DOHH2 (cell line): ENCODE measurements at regions not wholly inside any gene's neighbourhood (a gene's known extent, or its start where the extent isn't known, plus 50 kb on each side); places are given as distances from the start of the nearest gene placed in this dataset.

ENCODE experiments used
- EZH2phosphoT487 ChIP-seq: fragments of 200-600 bp; sonication (generic); IDR thresholded peaks from 2 replicates; pipeline ENCODE4 v1.6.1; 2017; ENCODE audit warnings: borderline replicate concordance, mild to moderate bottlenecking, antibody characterized with exemption, low read length, moderate library complexity, mixed read lengths
- TF ChIP-seq, protein P1 (sequence below): fragments of 200-600 bp; sonication (generic); IDR thresholded peaks from one replicate; pipeline ENCODE4 v1.5.1; 2014; ENCODE audit warnings: antibody characterized with exemption, mild to moderate bottlenecking, low read depth, low read length; ENCODE audit not compliant: poor library complexity, severe bottlenecking

DNA sequence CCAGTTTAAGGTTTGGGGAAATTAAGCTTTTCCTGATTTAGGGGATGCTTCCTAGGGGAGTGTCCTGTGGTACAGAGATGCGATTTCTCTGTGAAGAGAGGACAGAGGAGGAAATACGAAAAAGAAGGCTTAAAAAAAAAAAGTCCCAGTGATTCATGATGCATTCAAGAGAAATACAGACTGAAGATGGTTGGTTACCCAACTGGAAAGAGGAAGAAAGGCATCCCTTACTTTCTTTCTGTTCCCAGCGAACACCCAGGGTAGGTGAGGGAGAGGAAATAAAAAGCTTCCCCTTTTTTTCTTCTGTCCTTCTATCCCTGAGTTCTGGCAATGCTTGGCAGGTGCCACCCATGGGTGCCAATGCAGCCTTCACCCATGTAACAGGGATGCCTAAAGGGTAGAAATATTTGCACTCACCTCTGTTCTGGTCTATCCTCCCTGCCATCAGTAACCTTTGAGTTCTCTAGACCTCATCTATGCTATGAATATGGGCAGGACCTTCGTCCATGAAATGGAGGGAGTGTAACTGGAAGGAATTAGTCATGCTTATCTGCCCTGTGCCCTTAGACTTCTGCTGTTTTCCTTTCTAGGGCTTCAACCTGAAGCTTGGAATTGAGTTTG lies 230.1 kb upstream of the GALNTL6 start:
- TF ChIP-seq, protein P1, sequence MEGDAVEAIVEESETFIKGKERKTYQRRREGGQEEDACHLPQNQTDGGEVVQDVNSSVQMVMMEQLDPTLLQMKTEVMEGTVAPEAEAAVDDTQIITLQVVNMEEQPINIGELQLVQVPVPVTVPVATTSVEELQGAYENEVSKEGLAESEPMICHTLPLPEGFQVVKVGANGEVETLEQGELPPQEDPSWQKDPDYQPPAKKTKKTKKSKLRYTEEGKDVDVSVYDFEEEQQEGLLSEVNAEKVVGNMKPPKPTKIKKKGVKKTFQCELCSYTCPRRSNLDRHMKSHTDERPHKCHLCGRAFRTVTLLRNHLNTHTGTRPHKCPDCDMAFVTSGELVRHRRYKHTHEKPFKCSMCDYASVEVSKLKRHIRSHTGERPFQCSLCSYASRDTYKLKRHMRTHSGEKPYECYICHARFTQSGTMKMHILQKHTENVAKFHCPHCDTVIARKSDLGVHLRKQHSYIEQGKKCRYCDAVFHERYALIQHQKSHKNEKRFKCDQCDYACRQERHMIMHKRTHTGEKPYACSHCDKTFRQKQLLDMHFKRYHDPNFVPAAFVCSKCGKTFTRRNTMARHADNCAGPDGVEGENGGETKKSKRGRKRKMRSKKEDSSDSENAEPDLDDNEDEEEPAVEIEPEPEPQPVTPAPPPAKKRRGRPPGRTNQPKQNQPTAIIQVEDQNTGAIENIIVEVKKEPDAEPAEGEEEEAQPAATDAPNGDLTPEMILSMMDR: no peak
- no peak for TF ChIP-seq EZH2phosphoT487
